Type B pancreatic cell (in vitro differentiated cells): ENCODE measurements at regions not wholly inside any gene's neighbourhood (a gene's known extent, or its start where the extent isn't known, plus 50 kb on each side); places are given as distances from the start of the nearest gene placed in this dataset.

Source experiments
- DNase-seq: peaks from one replicate; pipeline ENCODE4 v3.0.0; 2021; ENCODE audit warnings: mixed read lengths; ENCODE audit not compliant: unreplicated experiment; ENCODE audit errors: extremely low spot score
- H3K27ac Mint-ChIP-seq: 2 replicates; pipeline ENCODE4 v1.8.0; 2021; ENCODE audit warnings: mild to moderate bottlenecking, mixed read lengths
- H3K27me3 Mint-ChIP-seq: 2 replicates; pipeline ENCODE4 v1.8.0; 2021; ENCODE audit warnings: mixed read lengths
- H3K36me3 Mint-ChIP-seq: 2 replicates; pipeline ENCODE4 v1.8.0; 2021; ENCODE audit warnings: mixed read lengths
- H3K4me1 Mint-ChIP-seq: one replicate; pipeline ENCODE4 v1.8.0; 2021; ENCODE audit warnings: mixed read lengths; ENCODE audit not compliant: unreplicated experiment
- H3K4me3 Mint-ChIP-seq: 2 replicates; pipeline ENCODE4 v1.8.0; 2021; ENCODE audit warnings: mild to moderate bottlenecking, mixed read lengths
- H3K9me3 Mint-ChIP-seq: 2 replicates; pipeline ENCODE4 v1.8.0; 2021; ENCODE audit warnings: mixed read lengths
- TF ChIP-seq, protein P1 (sequence below): fragments of 200-600 bp; sonication (generic); conservative IDR thresholded peaks from 2 replicates; pipeline ENCODE4 v1.5.0; 2021; ENCODE audit warnings: antibody characterized with exemption, mild to moderate bottlenecking

DNA sequence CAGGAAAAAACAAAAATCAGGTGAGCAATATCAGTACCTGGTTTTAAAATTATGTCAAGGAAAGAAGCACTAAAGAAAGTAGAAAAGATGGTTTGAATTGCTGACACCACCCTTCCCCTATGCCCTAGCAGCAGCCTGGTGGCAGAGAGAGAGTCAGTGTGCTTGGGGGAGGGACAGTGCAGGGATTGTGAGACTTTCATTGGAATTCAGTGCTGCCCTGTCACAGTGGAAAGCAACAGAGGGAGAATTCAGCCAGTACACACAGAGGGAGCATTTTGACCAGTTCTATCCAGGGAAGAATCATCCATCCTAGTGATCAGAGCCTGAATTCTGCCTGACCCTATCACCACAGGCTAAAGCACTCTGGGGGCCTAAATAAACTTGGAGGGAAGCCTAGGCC is 222.4 kb upstream of the PCDH17 start:
- Mint-ChIP-seq H3K27ac (no peak overlapping the region), H3K9me3 (peaks cover 4% of the 10 kb centered on the region), H3K4me3 (no peak overlapping the region), H3K36me3 (no peaks in the 10 kb centered on the region), H3K27me3 (no peaks in the 10 kb centered on the region), H3K4me1 (no peaks in the 10 kb centered on the region)
- DNase-seq, result no peak
- TF ChIP-seq, protein P1, sequence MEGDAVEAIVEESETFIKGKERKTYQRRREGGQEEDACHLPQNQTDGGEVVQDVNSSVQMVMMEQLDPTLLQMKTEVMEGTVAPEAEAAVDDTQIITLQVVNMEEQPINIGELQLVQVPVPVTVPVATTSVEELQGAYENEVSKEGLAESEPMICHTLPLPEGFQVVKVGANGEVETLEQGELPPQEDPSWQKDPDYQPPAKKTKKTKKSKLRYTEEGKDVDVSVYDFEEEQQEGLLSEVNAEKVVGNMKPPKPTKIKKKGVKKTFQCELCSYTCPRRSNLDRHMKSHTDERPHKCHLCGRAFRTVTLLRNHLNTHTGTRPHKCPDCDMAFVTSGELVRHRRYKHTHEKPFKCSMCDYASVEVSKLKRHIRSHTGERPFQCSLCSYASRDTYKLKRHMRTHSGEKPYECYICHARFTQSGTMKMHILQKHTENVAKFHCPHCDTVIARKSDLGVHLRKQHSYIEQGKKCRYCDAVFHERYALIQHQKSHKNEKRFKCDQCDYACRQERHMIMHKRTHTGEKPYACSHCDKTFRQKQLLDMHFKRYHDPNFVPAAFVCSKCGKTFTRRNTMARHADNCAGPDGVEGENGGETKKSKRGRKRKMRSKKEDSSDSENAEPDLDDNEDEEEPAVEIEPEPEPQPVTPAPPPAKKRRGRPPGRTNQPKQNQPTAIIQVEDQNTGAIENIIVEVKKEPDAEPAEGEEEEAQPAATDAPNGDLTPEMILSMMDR, result no peak

DNA sequence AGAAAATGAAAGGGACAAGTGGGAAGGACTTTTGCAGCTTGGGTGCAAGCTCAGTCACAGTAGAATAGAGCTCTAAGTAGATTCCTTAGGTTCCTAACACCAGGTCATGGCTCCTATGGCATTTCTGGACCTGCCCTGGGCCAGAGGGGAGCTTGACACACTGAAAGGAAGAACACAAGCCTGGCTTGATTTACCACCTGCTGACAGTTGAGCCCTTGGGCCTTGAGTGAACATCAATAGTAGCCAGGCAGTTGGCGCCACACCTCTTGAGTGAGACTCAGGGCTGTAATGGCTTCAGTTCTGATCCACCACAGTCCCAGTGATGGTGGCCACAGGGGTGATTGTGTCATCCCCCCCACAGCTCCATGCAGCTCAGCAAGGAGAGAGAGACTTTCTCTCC is 221.9 kb upstream of the PCDH17 start:
- no peaks in the 10 kb centered on the region for H3K4me1 Mint-ChIP-seq
- no peaks in the 10 kb centered on the region for H3K36me3 Mint-ChIP-seq
- H3K4me3 Mint-ChIP-seq, result no peak overlapping the region
- H3K27me3 Mint-ChIP-seq, result no peaks in the 10 kb centered on the region
- no peak overlapping the region for H3K27ac Mint-ChIP-seq
- H3K9me3 Mint-ChIP-seq, result peaks cover 4% of the 10 kb centered on the region
- TF ChIP-seq, protein P1, result no peak
- no peak for DNase-seq

DNA sequence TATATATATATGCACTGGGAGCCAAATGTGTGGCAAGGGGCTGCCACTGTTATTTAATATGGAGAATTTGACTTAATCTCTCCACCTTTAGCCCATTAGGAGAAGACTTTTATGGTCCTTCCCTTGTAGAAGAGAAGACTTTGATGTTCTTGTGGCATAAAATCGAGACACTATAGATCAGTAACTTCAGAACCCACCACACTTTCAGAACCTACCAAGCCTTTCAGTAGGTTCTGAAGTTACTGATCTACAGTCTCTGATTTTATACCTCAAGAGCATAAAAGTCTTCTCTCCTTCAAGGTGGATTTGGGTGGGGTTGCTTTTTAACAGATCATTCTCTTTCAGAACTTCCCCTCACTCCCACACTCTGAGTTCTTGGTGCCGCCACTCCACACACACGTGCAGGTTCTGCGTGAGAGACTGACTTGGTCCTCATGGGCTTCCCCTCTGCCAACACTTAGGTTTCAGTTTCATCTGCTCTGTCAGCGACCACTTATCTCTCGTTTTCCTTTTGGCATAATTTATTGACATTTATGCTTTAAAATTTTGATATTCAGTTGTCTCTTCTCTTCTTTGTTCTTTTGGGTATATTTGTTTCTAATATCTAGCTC is 213.4 kb upstream of the PCDH17 start:
- Mint-ChIP-seq H3K9me3 (no peaks in the 10 kb centered on the region), H3K4me1 (no peaks in the 10 kb centered on the region), H3K27me3 (no peaks in the 10 kb centered on the region), H3K36me3 (no peaks in the 10 kb centered on the region), H3K27ac (no peak overlapping the region), H3K4me3 (no peak overlapping the region)
- no peak for DNase-seq
- TF ChIP-seq, protein P1, result no peak

DNA sequence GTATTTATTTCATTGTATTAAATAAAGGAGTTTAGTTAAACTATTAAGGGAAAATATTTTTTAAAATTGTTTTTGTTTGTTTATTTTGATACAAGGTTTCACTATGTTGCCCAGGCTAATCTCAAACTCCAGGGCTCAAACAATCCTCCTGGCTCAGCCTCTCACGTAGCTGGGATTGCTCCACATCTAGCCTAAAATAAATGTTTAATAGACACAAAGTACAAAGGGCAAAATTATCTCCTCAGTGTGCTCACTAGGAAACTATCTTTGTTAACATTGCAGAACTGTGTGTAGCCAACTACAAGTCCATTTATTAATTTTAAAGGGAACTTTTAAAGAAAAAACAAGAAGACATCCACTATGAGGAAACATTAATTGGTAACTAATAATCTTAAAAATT is 207.2 kb upstream of the PCDH17 start:
- Mint-ChIP-seq H3K9me3 (no peaks in the 10 kb centered on the region), H3K4me3 (no peak overlapping the region), H3K4me1 (no peaks in the 10 kb centered on the region), H3K36me3 (no peaks in the 10 kb centered on the region), H3K27ac (no peak overlapping the region), H3K27me3 (no peaks in the 10 kb centered on the region)
- TF ChIP-seq, protein P1, result no peak
- no peak for DNase-seq

DNA sequence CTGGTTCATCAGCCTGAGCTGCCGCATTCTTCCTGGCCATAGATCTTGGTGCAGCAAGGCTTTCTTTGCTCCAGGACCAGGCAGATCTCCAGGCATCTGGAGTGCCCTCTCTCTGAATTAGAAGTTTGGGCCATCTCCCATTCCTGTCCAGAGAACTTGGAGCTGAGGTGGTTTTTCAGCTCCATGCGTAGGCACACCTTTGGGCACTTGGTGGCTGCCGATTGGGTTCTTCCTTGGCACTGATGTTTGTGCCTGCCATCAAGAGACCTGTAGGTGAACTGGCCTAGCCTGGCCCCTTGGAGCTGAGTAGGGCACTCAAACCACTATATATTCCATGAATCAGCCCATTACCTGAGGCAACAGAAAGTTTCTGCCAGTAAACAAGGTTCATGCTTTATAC is 206.0 kb upstream of the PCDH17 start:
- TF ChIP-seq, protein P1, result no peak
- Mint-ChIP-seq H3K9me3 (no peaks in the 10 kb centered on the region), H3K4me1 (no peaks in the 10 kb centered on the region), H3K4me3 (no peak overlapping the region), H3K27me3 (no peaks in the 10 kb centered on the region), H3K27ac (no peak overlapping the region), H3K36me3 (no peaks in the 10 kb centered on the region)
- no peak for DNase-seq

DNA sequence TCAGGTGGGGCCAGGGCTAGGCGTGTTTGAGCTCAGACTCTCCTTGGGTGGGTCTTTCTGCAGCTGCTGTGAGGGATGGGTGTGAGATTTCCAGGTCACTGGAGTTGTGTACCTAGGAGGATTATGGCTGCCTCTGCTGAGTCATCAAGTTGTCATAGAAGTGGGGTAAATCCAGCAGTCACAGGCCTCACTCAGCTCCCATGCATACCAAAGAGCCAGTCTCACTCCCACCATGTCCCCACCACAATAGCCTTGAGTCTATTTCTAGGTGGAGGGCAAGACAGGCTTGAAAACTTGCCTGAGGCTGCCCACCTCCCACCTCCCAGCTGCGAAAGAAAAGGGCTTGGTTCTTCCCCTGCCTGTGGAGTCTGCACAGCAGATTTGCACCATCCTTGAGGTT is 194.0 kb upstream of the PCDH17 start:
- peaks cover 11% of the 10 kb centered on the region for H3K9me3 Mint-ChIP-seq
- no peaks in the 10 kb centered on the region for H3K36me3 Mint-ChIP-seq
- H3K27me3 Mint-ChIP-seq, result no peaks in the 10 kb centered on the region
- no peak for DNase-seq
- no peak overlapping the region for H3K27ac Mint-ChIP-seq
- no peaks in the 10 kb centered on the region for H3K4me1 Mint-ChIP-seq
- TF ChIP-seq, protein P1, result no peak
- no peak overlapping the region for H3K4me3 Mint-ChIP-seq
